ENCODE measurements at regions not wholly inside any gene's neighbourhood (a gene's known extent, or its start where the extent isn't known, plus 50 kb on each side); places are given as distances from the start of the nearest gene placed in this dataset.

DNA sequence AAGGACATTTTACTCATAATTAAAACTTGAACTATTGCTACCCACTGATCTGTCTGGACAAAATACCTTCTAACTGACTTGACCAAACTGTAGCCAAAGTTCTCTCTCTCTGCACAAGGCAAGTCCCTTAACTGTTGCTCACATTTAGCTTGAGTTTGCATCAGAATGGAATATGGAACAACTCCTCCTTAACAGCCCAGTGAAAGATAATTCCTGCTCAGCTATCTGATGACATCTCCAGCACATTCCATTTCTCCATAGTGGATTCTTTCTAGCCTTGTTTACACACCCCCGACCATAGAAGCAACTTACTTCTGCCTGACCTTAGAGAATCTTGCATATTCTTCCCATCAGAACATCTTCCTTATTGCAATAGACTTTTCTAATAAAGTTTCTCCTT is 317.2 kb upstream of the CDH2 start:
- TF ChIP-seq, protein P1, sequence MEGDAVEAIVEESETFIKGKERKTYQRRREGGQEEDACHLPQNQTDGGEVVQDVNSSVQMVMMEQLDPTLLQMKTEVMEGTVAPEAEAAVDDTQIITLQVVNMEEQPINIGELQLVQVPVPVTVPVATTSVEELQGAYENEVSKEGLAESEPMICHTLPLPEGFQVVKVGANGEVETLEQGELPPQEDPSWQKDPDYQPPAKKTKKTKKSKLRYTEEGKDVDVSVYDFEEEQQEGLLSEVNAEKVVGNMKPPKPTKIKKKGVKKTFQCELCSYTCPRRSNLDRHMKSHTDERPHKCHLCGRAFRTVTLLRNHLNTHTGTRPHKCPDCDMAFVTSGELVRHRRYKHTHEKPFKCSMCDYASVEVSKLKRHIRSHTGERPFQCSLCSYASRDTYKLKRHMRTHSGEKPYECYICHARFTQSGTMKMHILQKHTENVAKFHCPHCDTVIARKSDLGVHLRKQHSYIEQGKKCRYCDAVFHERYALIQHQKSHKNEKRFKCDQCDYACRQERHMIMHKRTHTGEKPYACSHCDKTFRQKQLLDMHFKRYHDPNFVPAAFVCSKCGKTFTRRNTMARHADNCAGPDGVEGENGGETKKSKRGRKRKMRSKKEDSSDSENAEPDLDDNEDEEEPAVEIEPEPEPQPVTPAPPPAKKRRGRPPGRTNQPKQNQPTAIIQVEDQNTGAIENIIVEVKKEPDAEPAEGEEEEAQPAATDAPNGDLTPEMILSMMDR (IDR thresholded peaks at IDR 0.05; ENCODE audit: insufficient read depth, low read length) = no peak
- TF ChIP-seq GABPA (IDR thresholded peaks at IDR 0.05; ENCODE audit: low read depth) (no peak), POLR2AphosphoS5 (IDR thresholded peaks at IDR 0.05; ENCODE audit: low read depth) (no peak), SPI1 (IDR thresholded peaks at IDR 0.05; ENCODE audit: borderline replicate concordance, low read depth) (no peak)
- TF ChIP-seq, protein P2, sequence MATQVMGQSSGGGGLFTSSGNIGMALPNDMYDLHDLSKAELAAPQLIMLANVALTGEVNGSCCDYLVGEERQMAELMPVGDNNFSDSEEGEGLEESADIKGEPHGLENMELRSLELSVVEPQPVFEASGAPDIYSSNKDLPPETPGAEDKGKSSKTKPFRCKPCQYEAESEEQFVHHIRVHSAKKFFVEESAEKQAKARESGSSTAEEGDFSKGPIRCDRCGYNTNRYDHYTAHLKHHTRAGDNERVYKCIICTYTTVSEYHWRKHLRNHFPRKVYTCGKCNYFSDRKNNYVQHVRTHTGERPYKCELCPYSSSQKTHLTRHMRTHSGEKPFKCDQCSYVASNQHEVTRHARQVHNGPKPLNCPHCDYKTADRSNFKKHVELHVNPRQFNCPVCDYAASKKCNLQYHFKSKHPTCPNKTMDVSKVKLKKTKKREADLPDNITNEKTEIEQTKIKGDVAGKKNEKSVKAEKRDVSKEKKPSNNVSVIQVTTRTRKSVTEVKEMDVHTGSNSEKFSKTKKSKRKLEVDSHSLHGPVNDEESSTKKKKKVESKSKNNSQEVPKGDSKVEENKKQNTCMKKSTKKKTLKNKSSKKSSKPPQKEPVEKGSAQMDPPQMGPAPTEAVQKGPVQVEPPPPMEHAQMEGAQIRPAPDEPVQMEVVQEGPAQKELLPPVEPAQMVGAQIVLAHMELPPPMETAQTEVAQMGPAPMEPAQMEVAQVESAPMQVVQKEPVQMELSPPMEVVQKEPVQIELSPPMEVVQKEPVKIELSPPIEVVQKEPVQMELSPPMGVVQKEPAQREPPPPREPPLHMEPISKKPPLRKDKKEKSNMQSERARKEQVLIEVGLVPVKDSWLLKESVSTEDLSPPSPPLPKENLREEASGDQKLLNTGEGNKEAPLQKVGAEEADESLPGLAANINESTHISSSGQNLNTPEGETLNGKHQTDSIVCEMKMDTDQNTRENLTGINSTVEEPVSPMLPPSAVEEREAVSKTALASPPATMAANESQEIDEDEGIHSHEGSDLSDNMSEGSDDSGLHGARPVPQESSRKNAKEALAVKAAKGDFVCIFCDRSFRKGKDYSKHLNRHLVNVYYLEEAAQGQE (IDR thresholded peaks at IDR 0.05; ENCODE audit: insufficient replicate concordance, low read depth) = no peak
